ENCODE measurements at regions not wholly inside any gene's neighbourhood (a gene's known extent, or its start where the extent isn't known, plus 50 kb on each side); places are given as distances from the start of the nearest gene placed in this dataset.

- no peak for DNase-seq (ENCODE audit: low spot score)
These were observed 138.4 kb upstream of the SPACA1 start for GRCh38 chr6:87908978-87909811.

- no peak for DNase-seq (ENCODE audit: low spot score)
These were observed 140.1 kb upstream of the SPACA1 start for GRCh38 chr6:87907521-87907920.

- DNase-seq (ENCODE audit: low spot score), result no peak
These were observed 142.5 kb upstream of the SPACA1 start for GRCh38 chr6:87905101-87905641.

- DNase-seq (ENCODE audit: low spot score), result no peak
These were observed 143.6 kb upstream of the SPACA1 start for GRCh38 chr6:87904011-87904410.

GRCh38 chr6:87903323-87903722, 144.3 kb upstream of the SPACA1 start:
- DNase-seq (ENCODE audit: low spot score), result no peak

- no peak for DNase-seq (ENCODE audit: low spot score)
These were observed 145.3 kb upstream of the SPACA1 start for GRCh38 chr6:87902383-87902782.

- DNase-seq (ENCODE audit: low spot score), result no peak
These were observed 146.0 kb upstream of the SPACA1 start for GRCh38 chr6:87901613-87902012.

GRCh38 chr6:87900160-87900698, 147.4 kb upstream of the SPACA1 start:
- DNase-seq (ENCODE audit: low spot score), result no peak

- no peak for DNase-seq (ENCODE audit: low spot score)
These were observed 148.0 kb upstream of the SPACA1 start for GRCh38 chr6:87899499-87900147.

GRCh38 chr6:87897663-87898062, 150.0 kb upstream of the SPACA1 start:
- DNase-seq (ENCODE audit: low spot score), result no peak

- no peak for DNase-seq (ENCODE audit: low spot score)
These were observed 150.6 kb upstream of the SPACA1 start for GRCh38 chr6:87897013-87897412.

- DNase-seq (ENCODE audit: low spot score), result no peak
These were observed 160.4 kb upstream of the SPACA1 start for GRCh38 chr6:87887266-87887665.

- DNase-seq (ENCODE audit: low spot score), result no peak
These were observed 163.4 kb upstream of the SPACA1 start for GRCh38 chr6:87884203-87884602.

- no peak for DNase-seq (ENCODE audit: low spot score)
These were observed 166.2 kb upstream of the SPACA1 start for GRCh38 chr6:87881342-87881895.

- no peak for DNase-seq (ENCODE audit: low spot score)
These were observed 168.3 kb upstream of the SPACA1 start for GRCh38 chr6:87879132-87879861.

- no peak for DNase-seq (ENCODE audit: low spot score)
These were observed 171.9 kb upstream of the SPACA1 start for GRCh38 chr6:87875781-87876180.

GRCh38 chr6:87873556-87873955, 171.5 kb upstream of the AKIRIN2 start:
- no peak for DNase-seq (ENCODE audit: low spot score)

GRCh38 chr6:87870556-87870955, 168.5 kb upstream of the AKIRIN2 start:
- DNase-seq (ENCODE audit: low spot score), result no peak

GRCh38 chr6:87869064-87869905, 167.3 kb upstream of the AKIRIN2 start:
- no peak for DNase-seq (ENCODE audit: low spot score)

GRCh38 chr6:87860902-87861301, 158.9 kb upstream of the AKIRIN2 start:
- no peak for DNase-seq (ENCODE audit: low spot score)

- DNase-seq (ENCODE audit: low spot score), result no peak
These were observed 156.4 kb upstream of the AKIRIN2 start for GRCh38 chr6:87858440-87858839.

Data from ecto neural progenitor cell (in vitro differentiated cells).